Activated naive CD4-positive, alpha-beta T cell treated with anti-CD3 and anti-CD28 coated beads for 36 hours (primary cell): ENCODE measurements at regions not wholly inside any gene's neighbourhood (a gene's known extent, or its start where the extent isn't known, plus 50 kb on each side); places are given as distances from the start of the nearest gene placed in this dataset.

Experiments
- CTCF ChIA-PET: fragments of 350-600 bp; sonication (Branson Sonifier 250); formaldehyde crosslinking; loops from one replicate; lab custom pipeline; 2021; ENCODE audit warnings: antibody characterized with exemption; lab: Charles Lee
- DNase-seq: peaks from one replicate; pipeline ENCODE4 v3.0.0-alpha.2; 2020
- H3K27ac Mint-ChIP-seq: one replicate; pipeline ENCODE4 v1.8.0; 2021; ENCODE audit warnings: mild to moderate bottlenecking, mixed read lengths
- H3K27me3 Mint-ChIP-seq: one replicate; pipeline ENCODE4 v1.8.0; 2021; ENCODE audit warnings: low read depth, mixed read lengths
- H3K36me3 Mint-ChIP-seq: one replicate; pipeline ENCODE4 v1.8.0; 2021; ENCODE audit warnings: low read depth, mixed read lengths
- H3K4me1 Mint-ChIP-seq: one replicate; pipeline ENCODE4 v1.8.0; 2021; ENCODE audit warnings: low read depth, mixed read lengths
- H3K4me3 Mint-ChIP-seq: one replicate; pipeline ENCODE4 v1.8.0; 2021; ENCODE audit warnings: mild to moderate bottlenecking, moderate library complexity, mixed read lengths
- H3K9me3 Mint-ChIP-seq: one replicate; pipeline ENCODE4 v1.8.0; 2021; ENCODE audit warnings: mixed read lengths
- intact Hi-C: fragments of 100-400 bp; cut with micrococcal nuclease; formaldehyde crosslinking; loops from one replicate; pipeline ENCODE4 v1.15.1; 2023

DNA sequence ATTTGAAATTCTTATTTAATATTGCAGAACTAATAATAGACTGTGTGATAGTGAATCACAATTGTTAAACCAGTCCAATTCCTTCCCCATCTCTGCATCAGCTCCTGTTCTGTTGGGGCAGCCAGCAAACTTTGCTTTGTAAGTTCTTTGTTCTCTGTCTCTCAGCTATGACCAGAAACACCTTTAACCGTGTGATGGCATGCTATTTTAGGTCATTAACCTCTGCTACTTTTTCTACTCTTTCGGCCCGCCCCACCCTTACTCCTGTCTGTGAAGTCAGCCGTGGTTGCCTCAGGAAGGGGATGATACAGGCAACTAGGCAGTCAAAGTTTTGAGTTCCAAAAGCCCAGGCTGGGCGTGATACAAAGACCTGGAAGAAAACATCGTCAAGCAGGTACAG lies 51.3 kb upstream of the EGFL6 start:
- H3K4me1 Mint-ChIP-seq, result no peaks in the 10 kb centered on the region
- no peaks in the 10 kb centered on the region for H3K9me3 Mint-ChIP-seq
- no peaks in the 10 kb centered on the region for H3K36me3 Mint-ChIP-seq
- DNase-seq, result no peak
- intact Hi-C loops, result no loop called here
- H3K4me3 Mint-ChIP-seq, result no peak overlapping the region
- no peaks in the 10 kb centered on the region for H3K27me3 Mint-ChIP-seq
- CTCF ChIA-PET, result no interaction called here
- no peak overlapping the region for H3K27ac Mint-ChIP-seq

- CTCF ChIA-PET, result interaction anchor here (0.6 kb wide), 1 partner anchor 25 kb away, joined by 3 read pairs; no protein-coding TSS in a partner anchor
Observed at GRCh38 chrX:13515211-13515930, 54.0 kb upstream of the EGFL6 start.

DNA sequence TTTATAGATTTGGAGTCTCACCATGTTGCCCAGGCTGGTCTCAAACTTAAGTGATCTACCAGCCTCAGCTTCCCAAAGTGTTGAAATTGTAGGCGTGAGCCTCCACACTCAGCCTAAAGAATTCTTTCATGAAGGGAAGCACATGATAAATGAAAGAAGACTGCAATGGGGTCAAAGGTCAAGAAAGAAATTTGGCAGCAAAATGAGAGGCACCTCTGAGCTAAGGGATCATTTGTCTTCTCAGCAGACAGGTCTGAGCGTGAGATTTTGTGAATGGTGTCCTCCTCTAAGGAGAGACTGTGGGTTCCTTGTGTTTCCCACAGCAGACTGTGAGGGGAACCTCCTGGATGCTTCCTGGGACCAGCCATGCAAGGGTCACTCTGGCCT lies 57.5 kb upstream of the EGFL6 start:
- CTCF ChIA-PET, result interaction anchor here (0.8 to 3.7 kb wide), 2 partner anchors 47 to 134 kb away, joined by 7 to 18 read pairs; no protein-coding TSS in a partner anchor
- Mint-ChIP-seq H3K27me3 (no peaks in the 10 kb centered on the region), H3K4me3 (no peak overlapping the region), H3K27ac (no peak overlapping the region), H3K9me3 (no peaks in the 10 kb centered on the region), H3K4me1 (no peaks in the 10 kb centered on the region), H3K36me3 (no peaks in the 10 kb centered on the region)
- DNase-seq, result no peak
- intact Hi-C loops, result no loop called here

More at GRCh38 chrX:13515211-13515930, 54.0 kb upstream of the EGFL6 start:
- no peak overlapping the region for H3K27ac Mint-ChIP-seq
- H3K4me1 Mint-ChIP-seq, result no peaks in the 10 kb centered on the region
- H3K9me3 Mint-ChIP-seq, result no peaks in the 10 kb centered on the region
- no peak for DNase-seq
- intact Hi-C loops, result no loop called here
- H3K4me3 Mint-ChIP-seq, result no peak overlapping the region
- H3K27me3 Mint-ChIP-seq, result no peaks in the 10 kb centered on the region
- H3K36me3 Mint-ChIP-seq, result no peaks in the 10 kb centered on the region

- H3K27me3 Mint-ChIP-seq, result no peaks in the 10 kb centered on the region
- CTCF ChIA-PET, result interaction anchor here (0.8 to 3.7 kb wide), 2 partner anchors 48 to 134 kb away, joined by 7 to 18 read pairs; no protein-coding TSS in a partner anchor
- no peaks in the 10 kb centered on the region for H3K4me1 Mint-ChIP-seq
- no peak overlapping the region for H3K4me3 Mint-ChIP-seq
- no peak for DNase-seq
- H3K36me3 Mint-ChIP-seq, result no peaks in the 10 kb centered on the region
- no peaks in the 10 kb centered on the region for H3K9me3 Mint-ChIP-seq
- intact Hi-C loops, result no loop called here
- no peak overlapping the region for H3K27ac Mint-ChIP-seq
Observed at GRCh38 chrX:13511241-13511943, 58.0 kb upstream of the EGFL6 start.

GRCh38 chrX:13507893-13508292 lies 61.5 kb upstream of the EGFL6 start:
- intact Hi-C loops, result loop anchor here (5.0 kb wide), 1 partner anchor 234 kb away; no protein-coding TSS in a partner anchor
- CTCF ChIA-PET, result interaction anchor here (0.9 to 2.6 kb wide), 10 partner anchors 14 to 531 kb away, joined by 3 to 43 read pairs (median 4); no protein-coding TSS in a partner anchor
- peaks cover 2% of the 10 kb centered on the region for H3K4me1 Mint-ChIP-seq

DNA sequence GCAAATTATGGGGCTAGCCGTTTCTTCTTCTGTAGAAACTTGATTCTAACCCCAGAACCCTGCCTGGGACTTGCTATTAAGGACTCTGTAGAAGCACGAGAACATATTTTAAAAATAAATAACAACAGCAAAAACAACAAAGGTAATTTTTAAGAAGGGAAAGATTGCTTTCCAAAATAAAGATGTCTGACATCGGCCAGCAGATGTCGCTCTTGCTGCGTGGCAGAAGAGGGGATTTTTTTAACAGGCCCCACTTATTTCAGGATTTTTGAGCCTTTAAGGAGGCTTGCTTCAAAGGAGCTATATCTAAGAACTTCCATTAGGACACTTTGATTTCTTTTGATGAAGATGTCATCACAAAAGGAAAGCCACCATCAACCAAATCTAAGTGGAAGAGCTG lies 62.8 kb upstream of the EGFL6 start:
- Mint-ChIP-seq H3K27ac (no peak overlapping the region), H3K4me1 (peaks cover 7% of the 10 kb centered on the region), H3K9me3 (no peaks in the 10 kb centered on the region), H3K36me3 (no peaks in the 10 kb centered on the region), H3K4me3 (no peak overlapping the region), H3K27me3 (no peaks in the 10 kb centered on the region)
- CTCF ChIA-PET, result interaction anchor here (0.6 to 2.6 kb wide), 13 partner anchors 12 to 525 kb away, joined by 3 to 43 read pairs (median 4); partner anchors contain the start of gene TCEANC
- intact Hi-C loops, result loop anchor here (1.0 to 5.0 kb wide), 3 partner anchors 140 to 526 kb away; no protein-coding TSS in a partner anchor
- peak; percentile 61 for DNase-seq

More at GRCh38 chrX:13507893-13508292, 61.5 kb upstream of the EGFL6 start:
- no peak overlapping the region for H3K27ac Mint-ChIP-seq
- H3K27me3 Mint-ChIP-seq, result no peaks in the 10 kb centered on the region
- no peaks in the 10 kb centered on the region for H3K9me3 Mint-ChIP-seq
- H3K4me3 Mint-ChIP-seq, result no peak overlapping the region
- no peaks in the 10 kb centered on the region for H3K36me3 Mint-ChIP-seq
- DNase-seq, result no peak

DNA sequence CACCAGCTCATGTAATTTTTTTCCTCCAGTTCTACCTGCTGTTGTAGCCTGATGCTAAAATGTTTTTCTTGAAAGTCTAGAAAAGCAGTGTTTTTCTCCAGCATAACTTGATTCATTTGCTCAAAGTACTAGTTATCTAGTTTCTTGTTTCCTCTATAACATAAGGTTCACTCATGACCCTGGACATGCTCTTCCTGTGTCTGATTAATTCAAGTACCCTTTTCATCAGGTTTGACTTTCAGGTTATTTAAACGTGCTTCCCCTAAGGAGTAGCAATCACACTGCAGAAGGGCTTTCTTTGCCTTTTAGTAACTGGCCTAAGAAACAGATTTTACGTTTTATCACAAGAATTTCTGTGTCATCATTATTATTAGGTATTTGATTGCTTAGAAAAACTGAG lies 66.8 kb upstream of the EGFL6 start:
- Mint-ChIP-seq H3K36me3 (no peaks in the 10 kb centered on the region), H3K27me3 (no peaks in the 10 kb centered on the region), H3K4me3 (no peak overlapping the region), H3K9me3 (no peaks in the 10 kb centered on the region), H3K27ac (peak overlapping the region; percentile 80), H3K4me1 (peaks cover 7% of the 10 kb centered on the region)
- DNase-seq, result no peak
- CTCF ChIA-PET, result no interaction called here
- intact Hi-C loops, result loop anchor here (1.0 to 5.0 kb wide), 3 partner anchors 48 to 555 kb away; no protein-coding TSS in a partner anchor

DNA sequence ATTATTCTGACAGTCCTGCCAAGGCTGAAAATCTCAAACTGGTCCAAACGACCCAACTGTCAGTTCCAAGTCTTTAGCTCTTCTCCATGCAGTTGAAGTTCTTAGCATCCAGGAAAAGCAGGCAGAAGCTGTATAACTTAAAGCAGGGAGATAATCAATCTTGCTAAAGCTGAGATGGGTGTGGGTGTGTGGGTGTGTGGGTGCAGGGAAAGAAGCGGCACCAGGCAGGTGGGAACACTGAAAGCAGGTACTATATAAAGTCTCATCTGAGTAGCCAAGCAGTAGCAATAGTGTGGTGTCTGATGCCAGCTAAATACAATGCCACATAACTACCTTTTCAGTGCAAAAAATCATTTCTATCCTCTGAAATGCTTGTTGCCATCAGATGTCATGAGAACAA lies 69.7 kb upstream of the EGFL6 start:
- Mint-ChIP-seq H3K4me3 (no peak overlapping the region), H3K27me3 (no peaks in the 10 kb centered on the region), H3K4me1 (peaks cover 7% of the 10 kb centered on the region), H3K27ac (no peak overlapping the region), H3K9me3 (no peaks in the 10 kb centered on the region), H3K36me3 (no peaks in the 10 kb centered on the region)
- intact Hi-C loops, result loop anchor here (5.0 kb wide), 1 partner anchor 253 kb away; no protein-coding TSS in a partner anchor
- no peak for DNase-seq
- CTCF ChIA-PET, result interaction anchor here (1.1 to 1.7 kb wide), 2 partner anchors 12 to 146 kb away, joined by 3 to 6 read pairs; no protein-coding TSS in a partner anchor

DNA sequence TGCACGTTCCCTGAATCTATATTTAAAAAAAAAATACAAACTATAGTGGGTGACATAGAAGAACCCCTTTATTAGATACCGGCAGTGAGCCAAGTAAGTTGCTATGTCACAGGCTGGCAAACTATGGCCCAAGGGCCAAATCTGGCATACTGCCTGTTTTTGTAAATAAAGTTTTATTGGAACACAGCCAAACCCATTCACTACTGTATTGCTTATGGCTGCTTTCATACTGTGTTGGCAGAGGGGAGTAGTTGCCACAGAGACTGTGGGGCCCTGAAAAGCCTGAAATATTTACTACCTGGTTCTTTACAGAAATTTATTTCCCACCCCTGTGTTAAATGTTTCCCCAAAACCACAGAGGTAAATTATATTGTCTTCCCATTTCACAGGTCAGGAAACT lies 71.2 kb upstream of the EGFL6 start:
- Mint-ChIP-seq H3K27ac (no peak overlapping the region), H3K27me3 (no peaks in the 10 kb centered on the region), H3K4me1 (peaks cover 5% of the 10 kb centered on the region), H3K36me3 (no peaks in the 10 kb centered on the region), H3K4me3 (no peak overlapping the region), H3K9me3 (no peaks in the 10 kb centered on the region)
- DNase-seq, result no peak
- intact Hi-C loops, result no loop called here
- CTCF ChIA-PET, result no interaction called here

DNA sequence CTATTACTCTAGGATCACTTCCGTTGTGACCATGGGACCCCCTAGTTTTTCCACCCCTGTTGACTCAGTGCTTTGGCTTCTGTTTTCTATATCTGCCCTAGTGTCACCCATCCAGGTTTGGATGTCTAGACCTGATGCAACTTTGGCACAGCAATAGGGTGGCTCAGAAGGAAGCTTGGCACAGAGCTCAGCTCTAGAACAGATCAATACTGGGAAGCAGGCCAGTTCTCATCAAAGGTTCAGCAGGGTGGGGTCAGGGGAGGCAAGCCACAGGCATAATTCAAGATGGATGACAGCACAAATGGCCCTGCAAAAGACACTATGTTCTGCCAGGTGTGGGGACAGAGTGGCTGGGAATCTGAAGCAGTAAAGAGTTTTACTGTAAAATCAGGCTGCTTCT lies 74.2 kb upstream of the EGFL6 start:
- CTCF ChIA-PET, result no interaction called here
- intact Hi-C loops, result no loop called here
- Mint-ChIP-seq H3K27me3 (no peaks in the 10 kb centered on the region), H3K9me3 (no peaks in the 10 kb centered on the region), H3K27ac (no peak overlapping the region), H3K4me3 (no peak overlapping the region), H3K36me3 (no peaks in the 10 kb centered on the region), H3K4me1 (no peaks in the 10 kb centered on the region)
- DNase-seq, result no peak

DNA sequence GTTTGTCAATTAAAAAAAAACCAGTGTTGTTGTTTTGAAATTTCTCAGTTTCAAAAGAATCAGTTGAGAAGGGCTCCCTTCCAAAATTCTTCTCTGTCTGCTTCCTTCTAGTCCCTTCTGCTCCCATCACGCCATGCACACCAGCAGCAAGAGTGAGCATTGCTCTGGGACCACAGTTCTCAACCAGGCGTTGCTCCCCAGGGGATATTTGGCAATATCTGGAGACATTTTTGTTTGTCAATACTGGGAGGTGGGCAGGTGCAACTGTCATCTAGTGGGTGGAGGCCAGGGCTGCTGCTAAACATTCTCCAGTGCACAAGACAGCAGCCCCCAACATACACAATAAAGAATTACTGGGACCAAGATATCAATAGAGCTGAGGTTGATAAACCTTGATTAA lies 74.8 kb upstream of the EGFL6 start:
- CTCF ChIA-PET, result interaction anchor here (1.4 kb wide), 1 partner anchor 13 kb away, joined by 3 read pairs; no protein-coding TSS in a partner anchor
- no peak overlapping the region for H3K27ac Mint-ChIP-seq
- no peaks in the 10 kb centered on the region for H3K4me1 Mint-ChIP-seq
- no peak for DNase-seq
- no peak overlapping the region for H3K4me3 Mint-ChIP-seq
- intact Hi-C loops, result no loop called here
- no peaks in the 10 kb centered on the region for H3K9me3 Mint-ChIP-seq
- no peaks in the 10 kb centered on the region for H3K27me3 Mint-ChIP-seq
- H3K36me3 Mint-ChIP-seq, result no peaks in the 10 kb centered on the region

- H3K9me3 Mint-ChIP-seq, result no peaks in the 10 kb centered on the region
- DNase-seq, result no peak
- H3K27me3 Mint-ChIP-seq, result no peaks in the 10 kb centered on the region
- H3K27ac Mint-ChIP-seq, result no peak overlapping the region
- CTCF ChIA-PET, result interaction anchor here (0.7 to 1.4 kb wide), 2 partner anchors 14 to 42 kb away, joined by 3 read pairs; no protein-coding TSS in a partner anchor
- intact Hi-C loops, result no loop called here
- H3K36me3 Mint-ChIP-seq, result no peaks in the 10 kb centered on the region
- no peak overlapping the region for H3K4me3 Mint-ChIP-seq
- no peaks in the 10 kb centered on the region for H3K4me1 Mint-ChIP-seq
Observed at GRCh38 chrX:13493659-13494058, 75.7 kb upstream of the EGFL6 start.
